GM19351 (cell line): ENCODE measurements at regions not wholly inside any gene's neighbourhood (a gene's known extent, or its start where the extent isn't known, plus 50 kb on each side); places are given as distances from the start of the nearest gene placed in this dataset.
"Not testable (repeated sequence)": the region's sequence is repeated elsewhere in the genome, so short reads cannot be mapped to it uniquely, and the experiment has no call there.

Experiments used
- ATAC-seq: cut with Tn5 transposase; IDR thresholded peaks from one replicate; pipeline ENCODE4 v1.9.1; 2021; ENCODE audit warnings: mild to moderate bottlenecking, moderate library complexity; ENCODE audit not compliant: unreplicated experiment

DNA sequence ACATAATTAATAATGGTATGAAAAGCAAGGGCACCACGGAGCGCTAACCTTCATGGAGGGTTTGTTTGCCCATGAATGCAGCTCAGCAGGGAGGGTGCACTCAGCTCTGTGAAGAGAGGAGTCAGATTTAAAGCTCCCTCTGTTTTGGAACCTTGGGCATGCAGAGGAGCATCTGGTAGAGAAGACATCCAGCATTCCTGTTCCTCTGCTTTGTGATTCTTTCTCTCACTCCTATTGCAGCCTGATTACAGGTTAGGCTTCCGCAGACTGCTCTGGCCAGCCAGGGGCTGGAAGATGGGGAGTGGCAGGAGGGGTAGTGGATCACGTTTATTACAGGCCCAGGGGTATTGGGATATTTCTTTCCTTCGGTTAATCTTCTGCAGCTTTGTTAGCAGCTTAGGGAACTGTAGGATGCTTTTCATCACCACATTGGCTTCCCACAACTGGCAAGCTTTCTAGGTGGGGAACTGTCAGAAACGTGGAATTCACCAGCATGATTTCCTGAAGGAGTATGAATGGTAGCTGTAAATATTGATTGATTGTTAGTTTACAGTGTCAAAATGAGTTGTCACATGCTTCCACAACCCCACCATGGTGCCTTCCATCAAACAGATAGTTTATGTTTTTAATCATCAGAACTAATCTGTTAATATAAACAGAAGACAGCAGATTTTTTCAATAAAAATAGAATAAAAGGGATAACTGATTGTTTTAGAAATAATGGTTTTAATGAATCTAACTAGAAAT lies 201.1 kb downstream of the VAPA start:
- ATAC-seq = no peak

DNA sequence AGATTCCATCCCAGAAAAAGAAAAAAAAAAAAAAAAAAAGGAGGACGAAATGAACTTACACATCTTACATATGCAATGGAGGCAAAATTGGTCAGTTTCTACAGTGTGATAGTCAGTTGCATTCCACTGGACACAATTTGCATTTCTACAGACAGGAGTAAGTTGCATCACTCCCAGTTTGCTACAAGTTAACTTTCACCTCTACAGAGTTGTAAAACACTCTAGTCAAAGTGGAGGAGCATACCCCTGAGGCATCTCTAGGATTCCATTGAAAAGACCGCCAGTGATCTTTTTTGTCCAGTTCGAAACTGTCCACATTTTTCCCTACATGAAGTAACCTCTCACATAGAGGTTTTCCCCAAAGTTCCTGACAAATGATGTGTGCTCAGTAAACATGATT lies 202.8 kb downstream of the VAPA start:
- no peak for ATAC-seq

DNA sequence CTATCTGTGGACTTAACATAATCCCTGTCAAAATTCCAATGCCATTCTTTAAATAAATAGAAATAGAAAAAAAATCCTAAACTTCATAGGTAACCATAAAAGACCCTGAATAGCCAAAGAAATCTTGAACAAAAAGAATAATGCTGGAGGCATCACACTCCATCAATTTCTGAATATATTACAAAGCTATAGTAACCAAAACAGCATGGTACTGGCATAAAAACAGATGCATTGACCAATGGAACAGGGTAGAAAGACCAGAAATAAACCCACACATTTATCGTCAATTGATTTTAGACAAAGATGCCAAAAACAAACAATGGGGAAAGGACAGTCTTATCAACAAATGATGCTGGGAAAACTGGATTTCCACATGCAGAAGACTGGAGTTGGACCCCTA lies 205.7 kb downstream of the VAPA start:
- ATAC-seq = no peak

DNA sequence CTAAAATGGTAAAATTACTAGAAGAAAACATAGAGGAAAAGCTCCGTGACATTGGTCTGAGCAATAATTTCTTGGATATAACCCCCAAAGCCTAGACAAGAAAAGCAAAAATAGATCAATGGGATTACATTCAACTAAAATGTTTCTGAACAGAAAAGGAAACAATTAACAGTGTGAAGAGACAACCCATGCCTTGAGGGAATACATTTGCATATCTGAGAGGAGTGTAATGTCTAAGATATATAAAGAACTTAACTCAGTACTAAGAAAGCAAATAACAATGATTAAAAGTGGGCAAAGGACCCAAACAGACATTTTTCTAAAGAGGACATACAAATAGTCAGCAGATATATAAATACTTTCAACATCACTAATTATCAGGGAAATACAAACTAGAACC lies 206.2 kb downstream of the VAPA start:
- no peak for ATAC-seq

DNA sequence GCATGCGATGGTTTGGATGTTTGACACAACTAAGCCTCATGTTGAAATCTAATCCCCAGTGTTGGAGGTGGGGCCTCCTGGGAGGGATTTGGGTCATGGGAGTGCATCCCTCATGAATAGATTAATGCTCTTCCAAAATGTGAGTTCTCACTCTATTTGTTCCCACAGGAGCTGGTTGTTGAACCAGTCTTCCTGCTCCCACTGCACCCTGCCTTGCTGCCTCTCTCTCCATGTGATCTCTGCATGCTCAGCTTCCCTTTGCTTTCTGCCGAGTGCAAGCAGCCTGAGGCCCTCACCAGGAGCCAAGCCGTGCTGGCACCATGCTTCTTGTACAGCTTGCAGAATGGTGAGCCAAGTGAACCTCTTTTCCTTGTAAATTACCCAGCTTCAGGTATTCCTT lies 206.8 kb downstream of the VAPA start:
- no peak for ATAC-seq

DNA sequence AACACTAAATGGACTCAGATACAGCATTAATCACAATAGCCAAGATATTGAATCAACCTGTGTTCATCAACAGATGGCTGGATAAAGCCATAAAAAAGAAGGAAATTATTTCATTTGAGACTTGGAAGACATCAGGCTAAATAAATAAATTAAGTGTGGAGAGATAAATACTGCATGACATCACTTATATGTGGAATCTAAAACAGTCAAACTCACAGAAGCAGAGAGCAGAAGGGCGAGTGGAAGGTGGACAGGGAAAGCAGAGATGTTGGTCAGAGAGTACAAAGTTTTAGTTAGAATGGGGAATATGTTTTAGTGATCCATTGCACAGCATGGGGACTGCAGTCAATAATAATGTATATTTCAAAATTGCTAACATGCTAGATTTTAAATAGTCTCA lies 207.2 kb downstream of the VAPA start:
- ATAC-seq = no peak

DNA sequence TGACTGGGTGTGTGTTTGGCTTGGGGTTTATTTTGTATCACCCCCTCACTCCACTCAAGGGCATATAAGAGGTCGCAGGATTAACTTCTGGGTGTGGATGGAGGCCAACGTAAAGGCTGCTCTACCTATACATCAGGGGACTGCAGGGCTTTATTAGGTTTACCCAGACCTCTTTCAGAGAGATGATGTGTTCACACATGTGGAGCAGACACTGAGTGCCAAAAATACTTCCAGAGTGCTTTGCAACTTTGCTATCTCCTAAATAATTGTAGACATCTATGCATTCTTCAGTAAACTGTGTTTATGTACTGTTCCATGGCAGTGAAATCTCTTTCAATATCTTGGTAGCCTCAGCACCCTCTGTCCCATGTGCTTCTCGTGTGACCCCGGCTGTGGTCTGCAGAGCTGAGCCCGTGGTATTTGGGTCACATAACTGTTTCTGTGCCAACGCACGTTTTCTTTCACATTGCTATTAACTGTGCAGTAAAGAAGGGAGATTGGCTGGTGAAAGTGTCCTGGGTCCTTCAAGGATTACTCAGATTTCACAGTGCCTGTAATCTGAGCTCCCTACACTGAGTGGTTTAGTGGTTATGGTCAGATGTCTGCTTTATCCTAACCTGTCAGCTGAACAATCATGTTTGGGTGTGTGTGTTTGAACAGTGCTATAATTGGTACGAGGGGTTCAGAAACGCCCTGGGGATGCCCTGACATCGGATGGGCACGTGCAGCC lies 208.1 kb downstream of the VAPA start:
- no peak for ATAC-seq

DNA sequence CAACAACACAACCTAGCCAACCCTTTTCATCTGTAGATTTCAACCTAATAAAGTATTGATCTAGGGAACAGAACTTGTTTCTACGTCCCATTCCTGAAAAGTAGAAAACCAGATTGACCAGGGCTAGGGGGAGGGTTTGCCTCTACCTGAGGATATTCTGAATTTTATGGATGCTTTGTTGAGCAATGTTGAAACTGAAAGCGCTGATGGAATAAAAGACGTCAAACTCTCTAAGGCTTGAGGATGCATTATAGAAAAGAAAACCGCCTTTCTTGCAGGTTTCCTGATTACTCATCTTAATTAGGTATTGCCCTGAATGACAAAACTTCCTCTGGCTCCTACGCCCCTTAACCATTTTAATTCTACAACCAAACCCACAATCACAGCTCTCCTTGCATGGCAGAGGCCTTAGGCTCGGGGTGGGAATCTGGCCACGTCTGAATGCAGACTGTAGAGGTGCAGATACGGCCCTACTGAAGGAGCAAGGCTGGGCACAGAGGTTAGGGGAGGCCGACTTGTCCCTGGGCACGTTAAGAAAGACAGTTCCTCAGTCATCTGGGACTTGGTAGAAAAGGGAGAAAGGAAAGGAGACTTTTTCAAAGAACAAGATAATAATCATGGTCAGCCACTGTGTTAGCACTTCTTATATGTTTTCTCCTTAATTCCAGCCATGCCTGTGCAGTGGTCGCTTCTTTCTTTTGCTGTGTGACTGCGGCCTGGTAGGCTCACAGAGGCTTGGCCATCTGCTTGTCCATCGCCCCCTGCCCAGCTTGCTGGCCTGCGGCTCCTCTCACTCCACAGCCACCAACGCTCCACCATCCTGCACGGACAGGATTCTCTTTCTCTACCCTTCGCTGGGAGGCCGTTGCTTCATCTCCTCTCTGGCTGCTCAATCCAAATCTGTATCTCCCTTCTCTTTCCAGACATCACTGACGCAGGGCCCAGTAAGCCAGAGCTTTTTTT lies 209.5 kb downstream of the VAPA start:
- no peak for ATAC-seq

DNA sequence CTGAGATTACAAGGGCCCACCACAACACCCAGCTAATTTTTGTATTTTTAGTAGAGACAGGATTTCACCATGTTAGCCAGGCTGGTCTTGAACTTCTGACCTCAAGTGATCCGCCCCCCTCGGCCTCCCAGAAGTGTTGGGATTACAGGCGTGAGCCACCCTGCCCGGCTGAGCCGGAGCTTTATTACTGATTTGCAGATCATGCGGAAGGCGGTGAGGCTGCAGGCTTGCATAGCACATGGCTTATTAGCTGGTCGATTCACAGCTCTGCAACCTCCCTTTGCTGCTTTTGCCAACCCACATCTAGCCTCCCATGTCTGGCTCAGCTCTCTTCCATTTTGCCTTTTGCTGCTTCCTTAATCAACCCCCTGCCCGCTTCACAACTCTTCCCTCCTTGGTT lies 210.3 kb downstream of the VAPA start:
- no peak for ATAC-seq

DNA sequence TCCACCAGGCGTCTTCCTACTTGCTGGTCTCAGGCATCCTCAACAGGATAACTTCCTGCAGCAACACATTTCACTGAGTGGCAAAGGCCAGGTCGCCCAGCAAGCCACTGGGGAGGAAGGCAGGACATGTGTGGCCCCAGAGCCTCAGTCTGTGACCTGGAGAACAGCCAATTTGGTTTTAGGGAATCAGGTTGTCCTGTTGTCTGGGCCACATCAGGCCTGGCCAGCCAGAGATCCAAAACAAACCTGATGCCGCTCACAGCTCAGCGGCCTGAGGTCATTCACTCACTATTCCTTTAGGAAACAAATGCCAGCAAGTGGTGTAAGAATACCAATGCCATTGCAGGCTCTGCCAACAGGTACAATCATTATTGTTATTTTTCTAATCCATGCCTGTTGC lies 210.7 kb downstream of the VAPA start:
- no peak for ATAC-seq

DNA sequence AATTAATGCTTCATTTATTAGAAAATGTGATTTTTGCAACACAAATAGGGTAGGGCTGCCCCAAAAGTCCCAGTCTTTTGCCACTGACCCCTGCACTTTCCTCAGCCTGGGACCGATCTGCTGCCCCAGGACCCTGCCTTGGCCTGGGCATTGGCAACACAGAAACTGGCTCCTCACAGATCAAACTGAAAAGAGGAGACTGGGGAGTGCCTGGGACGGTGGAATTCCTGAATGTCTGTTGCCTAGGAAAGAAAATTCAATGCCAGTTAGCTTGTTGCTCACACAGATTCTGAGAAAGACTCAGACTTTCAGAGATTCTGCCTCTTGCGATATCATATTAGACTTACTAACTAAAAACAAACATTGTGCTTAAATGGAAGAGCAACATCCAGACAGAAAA lies 211.2 kb downstream of the VAPA start:
- no peak for ATAC-seq

DNA sequence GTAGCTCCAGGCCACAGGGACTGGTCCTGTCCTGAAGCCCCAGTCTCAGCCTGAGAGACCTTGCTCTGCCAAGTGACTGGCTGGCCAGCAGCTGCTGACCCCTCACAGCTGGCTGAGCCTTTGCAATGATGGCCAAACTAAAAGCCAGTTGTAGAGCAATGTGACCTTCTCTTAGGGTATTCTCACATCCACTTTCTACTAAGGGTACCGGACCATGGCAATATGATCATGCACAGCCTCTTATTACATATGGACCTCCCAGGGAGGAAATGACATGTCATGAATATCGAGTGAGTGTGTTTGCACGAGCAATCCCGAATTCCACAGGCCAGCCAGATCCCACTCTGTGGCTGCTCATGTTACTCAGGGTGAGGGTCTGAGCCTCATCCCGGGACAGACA lies 213.9 kb downstream of the VAPA start:
- no peak for ATAC-seq

DNA sequence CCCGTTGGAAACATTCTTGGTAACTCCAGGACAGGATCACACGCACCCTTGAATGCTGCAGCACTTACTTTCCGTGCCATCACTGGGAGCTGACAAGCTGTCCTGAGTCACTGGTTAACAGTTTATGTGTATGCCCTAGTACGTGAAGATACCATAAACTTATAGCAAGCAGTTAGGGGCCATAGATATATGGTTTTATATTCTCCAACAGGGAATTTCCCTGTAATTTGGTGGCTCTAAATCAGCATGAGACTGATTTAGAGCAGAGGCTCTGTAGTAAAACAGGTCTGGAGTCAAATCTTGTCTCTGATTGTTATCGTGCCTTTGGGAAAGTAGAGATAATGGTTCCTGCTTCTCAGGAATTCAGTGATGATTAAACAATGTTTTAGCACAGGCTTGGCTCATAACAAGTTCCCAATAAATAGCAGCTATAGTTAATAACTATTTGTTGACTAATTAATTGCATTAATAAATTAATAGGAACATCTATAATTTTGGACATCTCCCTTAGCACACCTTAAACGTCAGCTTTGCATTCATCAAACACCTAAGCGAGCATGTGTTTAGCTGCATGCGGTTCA lies 215.2 kb downstream of the VAPA start:
- ATAC-seq = no peak

DNA sequence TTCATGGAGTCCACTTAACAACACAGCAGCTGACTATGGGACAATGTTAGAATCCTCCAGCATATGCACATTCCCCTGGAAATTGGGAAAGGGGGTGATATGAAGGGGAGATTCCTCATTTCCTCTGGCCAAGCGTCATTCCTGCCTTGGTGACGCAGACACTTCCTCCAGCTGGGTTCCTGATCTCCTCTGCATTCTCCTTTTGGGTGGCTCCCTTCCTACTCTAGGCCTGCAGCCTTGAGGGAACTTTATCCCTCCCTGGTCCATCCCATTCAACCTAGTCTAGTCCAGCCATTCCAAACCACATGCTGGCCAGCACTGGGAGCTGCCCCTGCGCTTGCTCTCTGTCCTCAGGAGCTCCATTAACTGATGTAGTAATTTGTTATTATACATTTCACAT lies 216.8 kb downstream of the VAPA start:
- no peak for ATAC-seq

DNA sequence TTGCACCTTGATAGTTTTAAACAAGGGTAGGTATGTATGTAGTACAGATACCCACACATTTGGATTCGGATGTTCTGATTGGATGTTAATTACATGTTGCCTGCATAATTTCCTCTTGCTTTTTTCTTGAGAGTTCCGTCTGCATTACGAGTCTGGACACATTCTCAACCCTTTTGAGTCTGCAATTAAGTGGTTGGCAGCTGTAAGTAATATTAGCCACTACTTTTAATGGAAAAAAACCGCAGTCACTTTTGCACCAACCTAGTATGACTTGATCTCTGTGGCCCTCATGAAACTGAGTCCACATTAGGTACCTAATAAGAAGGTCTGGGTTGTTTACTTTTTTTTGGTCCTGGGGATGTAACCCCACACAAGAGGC lies 217.3 kb downstream of the VAPA start:
- no peak for ATAC-seq

DNA sequence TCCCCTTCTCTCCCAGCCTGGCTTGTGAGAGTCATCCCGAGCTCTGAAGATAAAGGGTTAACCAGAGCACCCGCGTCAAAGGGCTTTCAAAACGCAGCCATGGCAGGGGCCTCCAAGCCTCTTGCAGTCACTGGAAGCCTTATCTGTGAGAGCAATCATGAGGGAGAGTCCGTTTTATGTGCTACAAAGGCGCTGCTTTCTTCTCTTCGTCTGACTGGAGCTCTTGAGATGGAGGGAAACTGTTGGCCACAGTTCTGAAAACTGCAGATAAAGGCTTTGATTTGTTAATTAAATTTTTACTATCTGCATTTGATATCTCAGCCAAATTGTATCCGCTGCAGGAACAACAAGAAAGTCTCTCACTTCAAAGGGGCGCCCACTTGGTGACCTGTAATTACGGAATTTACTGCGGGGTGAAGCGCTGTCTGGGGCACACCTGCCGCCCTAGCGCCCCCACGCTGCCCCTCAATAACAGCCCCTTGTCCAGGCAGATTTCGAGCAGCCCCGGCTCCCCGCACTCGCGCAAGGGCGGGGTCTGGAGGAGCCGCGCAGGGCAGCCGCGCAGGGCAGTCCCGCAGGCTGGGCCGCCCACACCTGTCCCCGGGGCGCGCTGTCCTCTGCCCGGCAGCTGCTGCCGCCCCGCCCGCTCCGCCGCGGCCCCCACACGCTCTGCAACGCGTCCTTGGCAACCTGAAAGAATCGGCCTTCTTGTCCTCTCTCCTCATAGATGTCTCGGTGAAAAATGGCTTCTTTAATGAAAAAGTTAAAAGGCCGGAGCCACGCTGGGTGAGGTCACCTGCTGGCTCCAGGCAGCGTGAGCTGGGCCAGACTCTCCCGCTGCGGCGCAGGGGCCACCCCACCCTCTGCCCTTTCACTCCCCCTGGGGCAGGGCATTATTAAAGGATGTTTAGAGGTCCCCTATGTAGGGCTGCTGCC lies 217.9 kb downstream of the VAPA start:
- ATAC-seq = no peak

DNA sequence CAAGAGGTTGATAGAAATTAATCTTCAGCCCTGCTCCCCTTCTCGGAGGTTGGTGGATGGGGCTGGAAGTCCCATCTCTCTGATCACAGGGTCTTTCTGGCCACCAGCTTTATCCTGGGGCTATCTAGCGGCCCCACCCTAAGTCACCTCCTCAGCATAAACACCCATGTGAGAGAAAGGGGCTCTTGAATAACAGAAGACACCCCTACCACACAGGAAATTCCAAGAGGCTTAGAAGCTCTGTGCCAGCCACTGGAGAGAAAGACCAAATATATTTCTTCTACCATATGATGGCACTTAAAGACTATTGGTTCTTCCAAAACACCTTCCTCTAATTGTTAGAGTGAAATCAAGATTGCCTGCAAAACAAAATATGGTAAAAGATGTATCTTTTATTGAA lies 219.7 kb downstream of the VAPA start:
- no peak for ATAC-seq

DNA sequence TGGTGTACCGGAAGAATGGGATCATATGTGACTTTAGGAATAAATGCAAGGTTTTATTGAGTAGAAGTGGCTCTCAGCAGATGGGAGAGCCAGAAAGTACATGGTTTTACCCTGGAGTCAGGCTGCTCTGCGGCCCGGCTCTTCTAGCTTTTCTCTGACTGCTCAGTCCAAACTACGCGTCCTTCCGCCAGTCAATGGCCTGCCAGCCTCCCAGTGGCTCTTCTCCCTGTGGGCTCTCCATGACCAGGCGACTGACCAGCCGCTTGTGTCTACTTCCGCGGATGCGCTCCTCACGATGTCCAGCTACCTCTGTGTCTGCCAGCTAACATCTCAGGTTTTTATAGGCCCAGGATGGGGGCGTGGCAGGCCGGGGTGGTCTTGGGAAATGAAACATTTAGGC lies 220.4 kb downstream of the VAPA start:
- no peak for ATAC-seq

DNA sequence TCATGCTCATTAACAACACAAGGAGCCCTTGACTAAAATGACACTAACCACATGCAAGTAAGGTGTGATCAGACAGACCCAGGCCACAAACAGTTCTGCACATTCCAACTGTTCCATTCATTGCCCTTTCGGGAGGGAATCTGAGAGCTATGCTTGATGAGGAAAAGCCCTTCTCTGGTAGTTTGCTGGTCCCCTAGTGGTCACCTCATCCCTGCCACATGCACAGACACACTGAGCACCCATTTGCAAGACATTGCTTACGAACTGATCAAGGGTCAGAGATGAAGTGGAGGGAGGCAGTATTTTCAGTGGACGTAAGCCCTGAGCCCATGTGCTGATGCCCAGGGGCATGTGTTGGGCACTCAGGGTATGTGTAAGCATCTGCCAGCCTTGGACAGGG lies 220.9 kb downstream of the VAPA start:
- not testable (repeated sequence) for ATAC-seq

DNA sequence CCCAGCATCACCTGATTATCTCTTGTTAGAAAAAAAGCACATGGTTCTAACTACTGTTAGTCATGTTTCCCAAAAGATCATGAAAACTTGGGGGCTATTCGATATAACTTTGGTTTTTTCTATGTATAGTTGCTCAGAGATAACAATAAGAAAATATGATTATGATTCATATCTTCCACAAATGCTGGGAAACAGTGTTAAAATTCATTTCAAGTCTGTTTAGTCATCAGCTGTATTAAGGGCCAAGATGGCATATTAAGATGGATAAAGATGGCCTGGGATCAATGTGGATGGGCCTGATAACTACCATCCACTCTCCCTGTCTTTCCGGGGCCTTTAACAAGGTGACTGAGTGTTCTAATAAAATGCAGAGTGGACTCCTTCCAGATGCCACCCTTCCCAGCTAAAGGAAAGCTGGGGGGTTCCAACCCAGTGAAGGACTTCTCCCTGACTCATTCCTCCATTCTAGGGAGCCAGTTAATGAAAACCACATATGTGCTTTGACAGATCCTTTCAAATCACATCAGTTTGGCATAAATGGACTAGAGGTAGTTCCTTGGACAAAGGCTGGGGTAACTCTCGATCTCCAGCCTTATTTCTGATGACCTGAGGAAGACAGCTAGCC lies 221.6 kb downstream of the VAPA start:
- ATAC-seq = no peak
